A549 (cell line): ENCODE measurements at regions not wholly inside any gene's neighbourhood (a gene's known extent, or its start where the extent isn't known, plus 50 kb on each side); places are given as distances from the start of the nearest gene placed in this dataset.

ENCODE experiments used
- CBX2 ChIP-seq: fragments of 200-600 bp; sonication (generic); IDR thresholded peaks from 2 replicates; pipeline ENCODE4 v1.6.1; 2016; ENCODE audit warnings: low read depth, mild to moderate bottlenecking, borderline replicate concordance
- CTCF ChIP-seq: fragments of >200 bp; sonication (Bioruptor Twin); formaldehyde crosslinking; IDR thresholded peaks from 3 replicates; pipeline ENCODE4 v1.5.1; 2016
- ELK1 ChIP-seq: fragments of 150-350 bp; IDR thresholded peaks from 2 replicates; pipeline ENCODE4 v1.6.1; 2014; ENCODE audit warnings: low read depth, mild to moderate bottlenecking, low read length
- EP300 ChIP-seq, 2 experiments: fragments of >200 bp; sonication (Bioruptor Twin); formaldehyde crosslinking; IDR thresholded peaks; 2 replicates in 1 of 2; 3 replicates in 1 of 2; pipeline ENCODE4 v1.6.1; 2016 to 2017
- HOXA7 ChIP-seq: fragments of 250-450 bp; sonication (Bioruptor Pico); IDR thresholded peaks from 2 replicates; pipeline ENCODE4 v1.5.0; 2020; ENCODE audit warnings: mild to moderate bottlenecking, moderate library complexity
- POLR2A ChIP-seq: IDR thresholded peaks from 2 replicates; pipeline ENCODE4 v1.6.1; 2012; ENCODE audit warnings: mild to moderate bottlenecking, low read length
- RFX5 ChIP-seq: fragments of 450-650 bp; IDR thresholded peaks from 2 replicates; pipeline ENCODE4 v1.7.1; 2014; ENCODE audit warnings: antibody characterized with exemption, mild to moderate bottlenecking, moderate library complexity
- SMC3 ChIP-seq: fragments of >200 bp; sonication (Bioruptor Twin); formaldehyde crosslinking; IDR thresholded peaks from 3 replicates; pipeline ENCODE4 v1.6.1; 2018; ENCODE audit warnings: inconsistent platforms
- SREBF2 ChIP-seq: fragments of 450-650 bp; IDR thresholded peaks from 2 replicates; pipeline ENCODE4 v1.6.1; 2014; ENCODE audit warnings: mild to moderate bottlenecking, moderate library complexity

- no peak for TF ChIP-seq CTCF
- TF ChIP-seq CBX2 = no peak
- TF ChIP-seq SREBF2 = no peak
- TF ChIP-seq POLR2A = no peak
- TF ChIP-seq EP300 (IDR thresholded peaks at IDR 0.05) = no peak
- no peak for TF ChIP-seq ELK1
- TF ChIP-seq SMC3 = no peak
- no peak for TF ChIP-seq HOXA7 (CRISPR knock-in tag)
- TF ChIP-seq RFX5 = no peak
Measured at GRCh38 chr5:110873773-110874437, 135.1 kb downstream of the SLC25A46 start.
